HepG2 (cell line): ENCODE measurements at regions not wholly inside any gene's neighbourhood (a gene's known extent, or its start where the extent isn't known, plus 50 kb on each side); places are given as distances from the start of the nearest gene placed in this dataset.

Source experiments
- ATF6 ChIP-seq: sonication (generic); formaldehyde crosslinking; conservative IDR thresholded peaks from 2 replicates; pipeline ENCODE4 v1.4.0; 2020; ENCODE audit warnings: missing genetic modification reagents
- ATRX ChIP-seq: sonication (generic); formaldehyde crosslinking; IDR thresholded peaks from 2 replicates; pipeline ENCODE4 v1.4.0; 2020; ENCODE audit warnings: missing genetic modification reagents, borderline replicate concordance
- JDP2 ChIP-seq: sonication (generic); formaldehyde crosslinking; IDR thresholded peaks from 2 replicates; pipeline ENCODE4 v1.8.1; 2022; ENCODE audit warnings: missing genetic modification reagents, borderline replicate concordance
- MTA1 ChIP-seq: sonication (generic); formaldehyde crosslinking; IDR thresholded peaks from 2 replicates; pipeline ENCODE4 v1.4.0; 2020; ENCODE audit warnings: missing genetic modification reagents, mild to moderate bottlenecking, borderline replicate concordance
- MXD3 ChIP-seq: IDR thresholded peaks from 2 replicates; pipeline ENCODE4 v1.6.1; 2016; ENCODE audit warnings: mild to moderate bottlenecking, missing biosample characterization, missing genetic modification reagents
- NFAT5 ChIP-seq: sonication (generic); formaldehyde crosslinking; IDR thresholded peaks from 2 replicates; pipeline ENCODE4 v1.4.0; 2020; ENCODE audit warnings: missing genetic modification reagents
- SNAPC4 ChIP-seq: sonication (generic); formaldehyde crosslinking; IDR thresholded peaks from 2 replicates; pipeline ENCODE4 v1.4.0; 2020; ENCODE audit warnings: mild to moderate bottlenecking, missing genetic modification reagents
- SP140L ChIP-seq: sonication (generic); formaldehyde crosslinking; IDR thresholded peaks from 2 replicates; pipeline ENCODE4 v1.4.0; 2020; ENCODE audit warnings: missing genetic modification reagents, borderline replicate concordance
- ZNF430 ChIP-seq: sonication (generic); formaldehyde crosslinking; IDR thresholded peaks from 2 replicates; pipeline ENCODE4 v1.9.0; 2021; ENCODE audit warnings: mild to moderate bottlenecking, missing genetic modification reagents
- ZNF432 ChIP-seq: sonication (generic); formaldehyde crosslinking; IDR thresholded peaks from 2 replicates; pipeline ENCODE4 v1.5.0; 2020; ENCODE audit warnings: missing genetic modification reagents, mild to moderate bottlenecking, borderline replicate concordance

- no peak for TF ChIP-seq ZNF432 (CRISPR knock-in tag)
- no peak for TF ChIP-seq JDP2 (CRISPR knock-in tag)
- TF ChIP-seq ZNF430 (CRISPR knock-in tag): no peak
- TF ChIP-seq ATF6 (CRISPR knock-in tag): no peak
- no peak for TF ChIP-seq MXD3 (CRISPR knock-in tag)
- no peak for TF ChIP-seq ATRX (CRISPR knock-in tag)
- no peak for TF ChIP-seq NFAT5 (CRISPR knock-in tag)
- TF ChIP-seq MTA1 (CRISPR knock-in tag): no peak
- TF ChIP-seq SNAPC4 (CRISPR knock-in tag): no peak
- no peak for TF ChIP-seq SP140L (CRISPR knock-in tag)
- TF ChIP-seq, all 625 proteins: peak for 89
Observed at GRCh38 chr9:97788763-97789663, 64.0 kb upstream of the FOXE1 start (continued).
